Effector memory CD4-positive, alpha-beta T cell (primary cell): ENCODE measurements at regions not wholly inside any gene's neighbourhood (a gene's known extent, or its start where the extent isn't known, plus 50 kb on each side); places are given as distances from the start of the nearest gene placed in this dataset.
A peak's percentile ranks its signal among the peaks of the same experiment; 100 is the strongest.
"Not testable (repeated sequence)": the region's sequence is repeated elsewhere in the genome, so short reads cannot be mapped to it uniquely, and the experiment has no call there.

ENCODE experiments used
- DNase-seq, 3 donors: peaks; one replicate each; pipeline ENCODE4 v3.0.0-alpha.2; 2020
- H3K27ac ChIP-seq: 2 replicates; pipeline ENCODE4 v1.7.0; 2013; ENCODE audit warnings: mild to moderate bottlenecking, low read length, moderate library complexity; ENCODE audit not compliant: insufficient read depth, poor library complexity, severe bottlenecking
- H3K27me3 ChIP-seq: replicated peaks from 2 replicates; pipeline ENCODE4 v1.7.0; 2013; ENCODE audit warnings: mild to moderate bottlenecking, low read length; ENCODE audit not compliant: insufficient read depth, control insufficient read depth, poor library complexity, severe bottlenecking
- H3K36me3 ChIP-seq: 2 replicates; pipeline ENCODE4 v1.7.0; 2013; ENCODE audit warnings: mild to moderate bottlenecking, low read length, moderate library complexity; ENCODE audit not compliant: control insufficient read depth, insufficient read depth
- H3K4me1 ChIP-seq: 2 replicates; pipeline ENCODE4 v1.7.0; 2013; ENCODE audit warnings: low read length, mild to moderate bottlenecking; ENCODE audit not compliant: control insufficient read depth, insufficient read depth, poor library complexity, severe bottlenecking
- H3K4me3 ChIP-seq: 2 replicates; pipeline ENCODE4 v1.7.0; 2013; ENCODE audit warnings: low read length, low read depth, mild to moderate bottlenecking; ENCODE audit not compliant: insufficient read depth, poor library complexity, severe bottlenecking
- H3K9me3 ChIP-seq: 2 replicates; pipeline ENCODE4 v1.7.0; 2013; ENCODE audit warnings: mild to moderate bottlenecking, low read length, moderate library complexity; ENCODE audit not compliant: control insufficient read depth

DNA sequence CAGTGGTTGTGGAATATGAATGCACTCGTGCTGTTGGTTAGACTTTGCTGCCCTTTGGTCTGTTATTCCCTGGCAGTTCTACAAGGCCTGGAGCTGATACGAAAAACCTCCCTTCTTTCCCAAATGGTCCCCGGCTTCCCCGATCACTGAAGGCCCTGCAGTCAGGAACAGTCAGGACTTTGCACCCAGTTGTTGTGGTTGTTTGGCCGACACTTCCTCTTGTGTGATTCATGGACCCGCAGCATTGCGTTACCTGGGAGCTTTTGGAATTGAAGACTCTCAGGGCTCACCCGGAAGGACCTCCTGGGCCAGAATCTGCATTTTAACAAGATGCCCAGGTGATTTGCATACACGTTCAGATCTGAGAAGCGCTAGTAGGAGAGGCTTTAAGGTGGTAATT is 106.8 kb upstream of the ZNF195 start:
- H3K27ac ChIP-seq, H3K36me3 ChIP-seq, H3K27me3 ChIP-seq, H3K4me3 ChIP-seq, DNase-seq, H3K9me3 ChIP-seq, H3K4me1 ChIP-seq: not testable (repeated sequence)

- not testable (repeated sequence) for H3K27me3 ChIP-seq, H3K4me3 ChIP-seq, DNase-seq, H3K27ac ChIP-seq, H3K9me3 ChIP-seq, H3K4me1 ChIP-seq, H3K36me3 ChIP-seq
Observed at GRCh38 chr11:3476937-3477885, 98.3 kb upstream of the ZNF195 start.

DNA sequence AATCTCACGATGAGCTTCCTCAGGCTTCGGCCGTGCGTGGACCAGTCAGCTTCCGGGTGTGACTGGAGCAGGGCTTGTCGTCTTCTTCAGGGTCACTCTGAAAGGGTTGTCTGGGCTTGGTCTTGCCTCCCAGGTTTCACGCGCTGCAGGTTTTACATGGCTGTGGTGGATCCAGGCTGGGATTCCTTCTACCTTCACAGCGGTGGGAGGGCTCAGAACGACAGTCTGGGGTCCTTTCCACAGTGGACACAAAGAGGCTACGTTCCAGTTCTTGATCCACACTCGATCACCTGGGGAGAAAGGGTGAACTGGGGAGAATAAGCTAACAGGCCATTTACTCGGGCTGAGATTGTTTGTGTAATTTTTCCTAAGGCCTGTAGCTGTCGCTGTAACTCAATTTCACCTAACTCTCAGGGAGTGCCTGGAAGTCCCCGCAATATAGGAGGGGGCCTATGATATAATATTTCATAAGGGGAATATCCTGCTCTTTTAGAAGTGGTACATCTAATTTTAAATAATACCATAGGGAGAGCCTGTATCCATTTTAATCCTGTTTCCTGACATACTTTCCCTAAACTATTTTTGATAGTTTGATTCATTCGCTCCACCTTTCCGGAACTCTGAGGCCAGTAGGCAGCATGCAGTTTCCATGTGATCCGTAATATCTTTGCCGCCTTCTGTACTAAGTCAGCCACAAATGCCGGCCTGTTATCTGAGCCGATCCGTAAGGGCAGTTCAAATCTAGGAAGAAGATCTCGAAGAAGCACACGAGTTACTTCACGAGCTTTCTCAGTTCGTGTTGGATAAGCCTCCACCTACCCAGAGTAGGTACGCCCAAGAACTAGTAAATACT is 97.4 kb upstream of the ZNF195 start:
- H3K4me1 ChIP-seq, H3K27ac ChIP-seq, H3K36me3 ChIP-seq, H3K4me3 ChIP-seq, H3K27me3 ChIP-seq, H3K9me3 ChIP-seq, DNase-seq: not testable (repeated sequence)

- H3K4me1 ChIP-seq, H3K36me3 ChIP-seq, H3K4me3 ChIP-seq, H3K27ac ChIP-seq, H3K27me3 ChIP-seq, DNase-seq, H3K9me3 ChIP-seq: not testable (repeated sequence)
Observed at GRCh38 chr11:3468963-3469362, 90.0 kb upstream of the ZNF195 start.

DNA sequence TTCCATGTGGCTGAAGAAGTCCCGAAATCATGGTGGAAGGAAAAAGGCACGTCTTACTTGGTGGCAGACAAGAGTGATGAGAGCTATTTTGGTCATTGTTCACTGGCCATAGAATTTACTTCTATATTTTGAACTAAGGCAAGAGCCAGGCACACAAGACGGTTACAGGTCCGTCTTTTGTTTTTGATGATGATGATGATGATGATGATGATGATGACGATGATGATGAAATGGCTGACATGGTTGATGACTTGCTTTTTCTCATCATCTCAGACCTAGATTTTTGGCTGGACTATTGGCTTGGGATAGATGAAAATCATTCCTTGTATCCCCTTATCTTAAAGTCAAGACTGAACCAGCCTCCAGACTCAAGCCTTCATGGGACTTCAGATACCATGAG is 88.7 kb upstream of the ZNF195 start:
- not testable (repeated sequence) for H3K36me3 ChIP-seq, H3K9me3 ChIP-seq, H3K27me3 ChIP-seq, H3K4me3 ChIP-seq, DNase-seq, H3K27ac ChIP-seq, H3K4me1 ChIP-seq

- not testable (repeated sequence) for H3K36me3 ChIP-seq, H3K27ac ChIP-seq, H3K4me3 ChIP-seq, H3K4me1 ChIP-seq, H3K9me3 ChIP-seq, DNase-seq, H3K27me3 ChIP-seq
Observed at GRCh38 chr11:3455666-3456065, 76.7 kb upstream of the ZNF195 start.

GRCh38 chr11:3454844-3455243 is 75.9 kb upstream of the ZNF195 start:
- not testable (repeated sequence) for H3K4me3 ChIP-seq, H3K4me1 ChIP-seq, H3K27me3 ChIP-seq, H3K36me3 ChIP-seq, H3K9me3 ChIP-seq, H3K27ac ChIP-seq
- DNase-seq, result peak; percentile 27 to 39 (median 27)

DNA sequence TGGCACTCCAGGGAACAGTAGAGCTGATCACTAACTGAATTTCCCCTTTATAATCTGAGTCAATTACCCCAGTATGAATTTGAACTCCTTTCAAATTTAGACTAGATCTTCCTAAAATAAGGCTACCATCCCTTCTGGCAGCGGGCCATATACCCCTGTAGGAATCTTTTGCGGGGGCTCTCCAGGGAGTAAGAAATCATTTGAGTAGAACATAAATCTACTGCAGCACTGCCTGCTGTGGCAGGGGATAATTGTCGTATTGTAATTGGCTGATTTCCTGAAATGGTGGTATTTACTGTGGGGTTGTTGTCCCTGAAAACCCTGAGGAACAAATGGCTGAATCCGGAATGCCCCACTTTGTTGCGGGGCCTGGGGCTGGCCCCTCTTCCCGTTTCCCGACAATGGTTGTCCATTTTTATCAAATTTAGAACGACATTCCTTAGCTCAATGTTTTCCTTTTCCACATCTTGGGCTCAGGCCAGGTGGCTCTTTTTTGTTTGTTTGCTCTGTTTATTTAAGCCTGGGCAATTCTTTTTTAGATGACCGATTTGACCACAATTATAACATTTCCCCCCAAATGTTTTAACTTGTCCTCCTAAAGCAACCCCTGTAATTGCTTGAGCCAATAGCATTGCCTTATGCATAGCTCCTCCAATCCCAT is 74.8 kb upstream of the ZNF195 start:
- DNase-seq, result not testable (repeated sequence)

DNA sequence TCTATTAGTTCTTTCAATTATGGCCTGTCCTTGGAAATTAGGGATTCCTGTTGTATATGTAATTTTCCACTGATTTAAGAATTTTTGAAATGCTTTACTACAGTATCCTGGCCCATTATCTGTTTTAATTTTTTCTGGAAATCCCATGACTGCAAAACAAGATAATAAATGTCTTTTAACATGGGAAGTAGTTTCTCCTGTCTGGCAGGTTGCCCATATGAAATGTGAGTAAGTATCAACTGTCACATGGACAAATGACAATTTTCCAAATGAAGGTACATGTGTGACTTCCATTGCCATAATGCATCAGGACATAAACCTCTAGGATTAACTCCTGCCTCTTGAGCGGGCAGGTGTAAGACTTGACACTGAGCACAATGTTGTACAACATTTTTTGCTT is 71.9 kb upstream of the ZNF195 start:
- H3K4me3 ChIP-seq, H3K9me3 ChIP-seq, H3K27ac ChIP-seq, DNase-seq, H3K27me3 ChIP-seq, H3K4me1 ChIP-seq, H3K36me3 ChIP-seq: not testable (repeated sequence)

More for the DNA sequence above, 74.8 kb upstream of the ZNF195 start:
- H3K27ac ChIP-seq, H3K36me3 ChIP-seq, H3K27me3 ChIP-seq, H3K9me3 ChIP-seq, H3K4me1 ChIP-seq, H3K4me3 ChIP-seq: not testable (repeated sequence)

DNA sequence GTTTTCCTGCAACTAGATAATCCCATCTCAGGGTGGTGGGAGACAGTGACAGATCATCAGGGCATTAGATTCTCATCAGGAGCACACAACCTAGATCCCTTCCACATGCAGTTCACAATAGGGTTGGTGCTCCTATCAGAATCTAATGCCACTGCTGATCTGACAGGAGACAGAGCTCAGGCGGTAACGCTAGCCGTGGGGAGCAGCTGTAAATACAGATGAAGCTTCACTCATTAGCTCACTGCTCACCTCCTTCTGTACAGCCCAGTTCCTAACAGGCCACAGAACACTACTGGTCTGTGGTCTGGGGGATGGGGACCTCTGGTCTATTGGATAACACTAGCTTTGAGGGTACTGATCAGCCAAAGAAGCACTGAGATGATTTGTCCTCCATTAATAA is 66.6 kb upstream of the ZNF195 start:
- not testable (repeated sequence) for H3K36me3 ChIP-seq, H3K4me3 ChIP-seq, H3K4me1 ChIP-seq, H3K9me3 ChIP-seq, H3K27me3 ChIP-seq, DNase-seq, H3K27ac ChIP-seq
